ENCODE measurements at regions not wholly inside any gene's neighbourhood (a gene's known extent, or its start where the extent isn't known, plus 50 kb on each side); places are given as distances from the start of the nearest gene placed in this dataset.

GRCh38 chr13:74009100-74009668 is 125.0 kb downstream of the KLF12 start:
- no peak for DNase-seq
- no peaks in the 10 kb centered on the region for H3K36me3 ChIP-seq
- no peaks in the 10 kb centered on the region for H3K4me1 ChIP-seq
- no peaks in the 10 kb centered on the region for H3K27me3 ChIP-seq
- no peak overlapping the region for H3K27ac ChIP-seq
- TF ChIP-seq, protein P1, sequence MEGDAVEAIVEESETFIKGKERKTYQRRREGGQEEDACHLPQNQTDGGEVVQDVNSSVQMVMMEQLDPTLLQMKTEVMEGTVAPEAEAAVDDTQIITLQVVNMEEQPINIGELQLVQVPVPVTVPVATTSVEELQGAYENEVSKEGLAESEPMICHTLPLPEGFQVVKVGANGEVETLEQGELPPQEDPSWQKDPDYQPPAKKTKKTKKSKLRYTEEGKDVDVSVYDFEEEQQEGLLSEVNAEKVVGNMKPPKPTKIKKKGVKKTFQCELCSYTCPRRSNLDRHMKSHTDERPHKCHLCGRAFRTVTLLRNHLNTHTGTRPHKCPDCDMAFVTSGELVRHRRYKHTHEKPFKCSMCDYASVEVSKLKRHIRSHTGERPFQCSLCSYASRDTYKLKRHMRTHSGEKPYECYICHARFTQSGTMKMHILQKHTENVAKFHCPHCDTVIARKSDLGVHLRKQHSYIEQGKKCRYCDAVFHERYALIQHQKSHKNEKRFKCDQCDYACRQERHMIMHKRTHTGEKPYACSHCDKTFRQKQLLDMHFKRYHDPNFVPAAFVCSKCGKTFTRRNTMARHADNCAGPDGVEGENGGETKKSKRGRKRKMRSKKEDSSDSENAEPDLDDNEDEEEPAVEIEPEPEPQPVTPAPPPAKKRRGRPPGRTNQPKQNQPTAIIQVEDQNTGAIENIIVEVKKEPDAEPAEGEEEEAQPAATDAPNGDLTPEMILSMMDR (IDR thresholded peaks at IDR 0.05), result no peak
- H3K9ac ChIP-seq (ENCODE audit: low read depth in 2 of 2, low read length in 2 of 2), result no peak overlapping the region
- H3K9me3 ChIP-seq, result no peaks in the 10 kb centered on the region
- H3K4me3 ChIP-seq, result no peak overlapping the region
- intact Hi-C loops (cut with DNase I), result no loop called here

GRCh38 chr13:74006666-74007065 is 127.5 kb downstream of the KLF12 start:
- Histone ChIP-seq H3K36me3 (no peaks in the 10 kb centered on the region), H3K9me3 (no peaks in the 10 kb centered on the region), H3K4me1 (no peaks in the 10 kb centered on the region), H3K9ac (ENCODE audit: low read depth in 2 of 2, low read length in 2 of 2) (no peak overlapping the region), H3K4me3 (no peak overlapping the region), H3K27me3 (no peaks in the 10 kb centered on the region), H3K27ac (no peak overlapping the region)
- TF ChIP-seq, protein P1 (IDR thresholded peaks at IDR 0.05), result no peak
- DNase-seq, result no peak
- intact Hi-C loops (cut with DNase I), result no loop called here

- Histone ChIP-seq H3K27ac (no peak overlapping the region), H3K4me1 (no peaks in the 10 kb centered on the region), H3K4me3 (no peak overlapping the region), H3K27me3 (no peaks in the 10 kb centered on the region), H3K36me3 (no peaks in the 10 kb centered on the region), H3K9me3 (no peaks in the 10 kb centered on the region), H3K9ac (ENCODE audit: low read depth in 2 of 2, low read length in 2 of 2) (no peak overlapping the region)
- no peak for DNase-seq
- TF ChIP-seq, protein P1 (IDR thresholded peaks at IDR 0.05), result no peak
- intact Hi-C loops (cut with DNase I), result no loop called here
Observed at GRCh38 chr13:74005320-74006157, 128.7 kb downstream of the KLF12 start.

DNA sequence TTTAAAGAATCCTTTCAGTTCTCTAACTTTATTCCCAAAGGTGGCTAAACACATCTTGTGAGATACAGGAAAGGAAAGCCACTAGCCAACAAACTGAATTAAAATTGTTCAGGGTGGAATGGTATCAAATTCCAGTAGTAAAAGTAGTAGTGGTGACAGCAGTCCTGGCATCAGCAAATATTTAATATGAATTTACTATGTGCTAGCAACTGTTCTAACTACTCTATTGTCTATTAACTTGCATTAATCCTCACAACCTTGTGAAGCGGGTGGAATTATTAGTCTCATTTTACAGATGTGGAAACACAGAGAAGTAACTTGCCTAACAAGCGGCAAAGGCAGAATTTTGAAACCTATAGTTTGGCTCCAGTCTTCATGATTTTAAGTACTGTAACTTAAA is 130.1 kb downstream of the KLF12 start:
- H3K9me3 ChIP-seq, result no peaks in the 10 kb centered on the region
- no peak overlapping the region for H3K27ac ChIP-seq
- no peaks in the 10 kb centered on the region for H3K27me3 ChIP-seq
- no peak for DNase-seq
- H3K36me3 ChIP-seq, result no peaks in the 10 kb centered on the region
- intact Hi-C loops (cut with DNase I), result no loop called here
- no peaks in the 10 kb centered on the region for H3K4me1 ChIP-seq
- no peak overlapping the region for H3K4me3 ChIP-seq
- H3K9ac ChIP-seq (ENCODE audit: low read depth in 2 of 2, low read length in 2 of 2), result no peak overlapping the region
- TF ChIP-seq, protein P1 (IDR thresholded peaks at IDR 0.05), result no peak

GRCh38 chr13:74003374-74003773 is 130.8 kb downstream of the KLF12 start:
- no peak for DNase-seq

More at GRCh38 chr13:74003374-74003773, 130.8 kb downstream of the KLF12 start:
- Histone ChIP-seq H3K9ac (ENCODE audit: low read depth in 2 of 2, low read length in 2 of 2) (no peak overlapping the region), H3K9me3 (no peaks in the 10 kb centered on the region), H3K27me3 (no peaks in the 10 kb centered on the region), H3K4me3 (no peak overlapping the region), H3K27ac (no peak overlapping the region), H3K4me1 (no peaks in the 10 kb centered on the region), H3K36me3 (no peaks in the 10 kb centered on the region)
- intact Hi-C loops (cut with DNase I), result no loop called here
- TF ChIP-seq, protein P1 (IDR thresholded peaks at IDR 0.05), result no peak

Data from colonic mucosa (tissue), 4 donors.